NCI-H146 (cell line): ENCODE measurements at regions not wholly inside any gene's neighbourhood (a gene's known extent, or its start where the extent isn't known, plus 50 kb on each side); places are given as distances from the start of the nearest gene placed in this dataset.

Source experiments
- DNase-seq: peaks from one replicate; lab custom pipeline; 2025; lab: John Stamatoyannopoulos, UW

DNA sequence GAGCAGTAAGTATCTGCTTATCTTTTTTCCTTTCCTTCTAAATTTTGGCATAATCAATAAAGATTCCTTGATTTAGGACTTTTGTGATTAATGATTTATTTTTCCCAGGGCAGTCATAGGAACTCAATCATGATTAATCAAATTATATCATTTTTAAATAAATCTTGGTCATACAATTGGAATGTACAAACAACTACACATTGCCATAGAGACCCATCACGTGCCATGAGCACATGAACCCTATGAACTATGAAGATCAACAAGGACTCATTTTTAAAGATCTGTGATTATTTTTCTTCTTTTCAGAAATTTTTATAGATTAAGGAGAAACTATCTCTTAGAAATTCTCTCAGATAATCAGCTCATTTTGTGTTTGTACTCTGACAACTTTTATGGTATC is 622.4 kb downstream of the BCKDHB start:
- DNase-seq = no peak

DNA sequence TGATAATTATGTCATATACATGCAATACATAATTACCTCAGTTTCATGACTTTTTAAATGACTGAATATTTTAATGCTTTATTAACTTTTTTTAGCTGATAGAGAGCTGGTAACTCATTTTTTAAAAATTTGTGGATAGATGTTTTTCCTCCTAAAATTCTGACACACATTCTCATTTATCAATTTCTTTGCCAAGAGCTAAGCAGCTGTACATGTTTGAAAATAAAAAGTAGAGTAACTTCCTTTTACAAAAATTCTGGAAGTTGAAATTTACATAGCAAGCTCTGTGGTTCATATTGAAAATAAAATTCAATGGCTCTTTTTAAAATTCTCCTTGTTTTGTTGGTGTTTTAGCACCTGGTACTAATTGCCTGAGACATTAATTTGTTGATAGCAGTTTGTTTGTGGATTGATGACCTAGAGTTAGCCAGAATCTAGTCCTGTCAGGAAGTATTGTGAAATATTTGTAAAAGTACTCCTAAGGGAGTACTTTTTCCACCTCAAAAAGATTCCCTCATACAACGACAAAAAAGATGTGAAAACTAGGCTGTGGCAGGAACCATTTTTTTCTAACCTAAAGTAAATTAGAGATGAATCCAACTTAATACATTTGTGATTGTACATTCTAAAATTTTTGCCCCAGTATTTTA is 621.8 kb downstream of the BCKDHB start:
- DNase-seq = no peak

DNA sequence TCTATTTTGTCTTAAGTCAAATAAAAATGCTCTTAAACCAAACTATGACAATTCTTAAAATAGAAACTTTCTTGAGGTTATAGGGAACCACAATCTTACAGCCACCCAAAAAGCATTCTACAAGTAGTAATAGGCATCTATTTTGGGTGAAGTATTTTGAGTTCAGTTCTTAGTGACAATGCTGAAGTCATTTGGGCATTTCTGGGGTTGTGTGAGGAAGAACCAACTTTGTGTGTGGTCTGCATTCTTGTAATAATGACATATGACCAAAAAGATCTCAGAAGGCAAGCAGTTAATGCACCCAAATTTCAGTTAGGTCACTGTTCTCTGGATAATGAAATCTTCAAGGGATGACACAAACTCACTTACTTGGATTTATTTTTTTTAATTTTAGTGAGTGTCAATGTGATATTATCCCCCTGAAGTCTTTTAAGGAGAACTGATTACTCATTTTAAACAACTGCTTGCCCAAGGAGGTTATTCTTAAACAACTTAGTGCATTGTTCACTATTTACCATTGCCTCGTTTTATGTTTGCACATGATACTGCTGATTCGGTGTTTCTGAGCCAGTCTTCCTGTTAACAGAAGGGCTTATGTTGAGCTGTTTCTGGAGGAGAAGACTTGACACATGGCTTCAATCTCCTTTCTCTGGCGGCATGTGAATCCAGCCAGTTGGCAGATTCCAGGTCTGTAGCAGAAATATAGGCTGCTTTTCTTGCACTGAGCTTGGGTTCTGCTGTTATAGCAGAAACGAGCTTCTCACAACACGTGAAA is 618.9 kb downstream of the BCKDHB start:
- DNase-seq = no peak

DNA sequence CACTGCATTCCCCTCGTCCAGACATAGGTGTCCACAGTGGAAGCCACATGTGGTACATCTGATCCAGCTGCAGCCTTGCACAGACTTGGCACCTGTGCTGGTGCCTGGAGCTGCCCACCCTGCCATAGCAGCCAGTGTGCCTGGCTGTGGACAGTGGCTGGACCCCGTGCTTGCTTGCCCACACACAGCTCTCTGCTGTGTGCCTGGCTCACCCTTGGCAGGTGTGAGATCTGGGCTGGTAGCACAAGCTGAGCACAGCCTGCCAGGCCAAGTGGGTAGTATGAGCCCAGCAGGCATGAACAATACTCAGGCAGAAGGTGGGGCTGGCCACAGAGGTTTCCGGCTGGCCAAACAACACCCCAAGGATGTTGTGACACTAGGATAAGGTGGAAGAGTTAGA is 614.4 kb downstream of the BCKDHB start:
- no peak for DNase-seq

DNA sequence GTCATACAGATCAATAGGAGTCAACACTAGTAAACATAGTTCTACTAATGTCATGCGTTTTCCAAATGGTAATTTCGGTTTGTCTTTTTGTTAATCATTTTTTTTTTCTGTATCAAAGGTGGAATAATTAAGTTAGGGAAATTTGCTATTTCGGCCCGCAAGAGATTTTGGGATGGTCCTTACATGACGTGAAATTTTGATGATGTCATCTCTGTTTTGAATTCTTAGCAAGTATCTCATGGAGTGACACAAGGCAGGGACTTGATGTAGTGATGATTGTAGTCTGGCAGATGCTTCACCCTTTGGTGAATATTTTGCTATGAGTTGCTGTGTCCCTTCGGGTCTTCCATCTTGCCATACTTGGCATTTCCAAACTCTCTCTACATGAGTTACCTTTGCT is 608.0 kb downstream of the BCKDHB start:
- DNase-seq = no peak

DNA sequence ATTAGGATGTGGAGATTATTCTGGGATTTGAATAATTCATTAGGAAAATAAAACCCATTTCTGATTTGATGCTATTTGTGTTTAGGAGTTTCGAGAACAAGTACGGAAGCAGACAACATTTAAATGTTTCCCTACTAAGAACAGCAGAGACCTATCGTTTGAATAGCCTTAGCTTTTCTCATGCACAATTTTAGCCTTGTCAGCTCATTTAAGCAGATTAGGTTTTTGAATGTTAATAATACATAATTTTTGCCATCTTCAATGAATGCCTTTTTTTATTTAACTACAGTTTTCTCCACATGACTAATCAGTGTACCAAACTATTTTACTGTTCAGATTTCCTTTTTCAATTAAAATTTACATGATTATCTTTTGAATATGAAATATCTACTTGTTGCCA is 592.0 kb downstream of the BCKDHB start:
- no peak for DNase-seq

DNA sequence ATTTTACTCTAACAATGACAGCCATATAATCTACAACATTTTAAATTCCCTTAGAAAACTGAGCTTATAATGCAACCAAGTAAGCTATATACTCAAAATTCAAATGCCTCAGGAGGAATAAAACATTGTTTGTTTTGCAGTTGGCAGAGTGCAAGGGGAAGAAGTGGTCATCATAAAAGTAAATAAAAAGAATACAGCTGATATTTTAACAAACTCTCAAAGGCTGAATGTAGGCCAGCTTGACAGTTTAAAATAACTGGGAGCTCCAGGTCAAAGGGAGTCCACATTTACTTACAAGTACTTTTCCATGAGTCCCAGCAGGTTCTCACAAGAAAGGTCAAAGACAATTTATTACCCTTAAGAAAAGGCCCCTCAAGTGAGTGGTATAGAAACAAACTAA is 589.8 kb downstream of the BCKDHB start:
- no peak for DNase-seq

DNA sequence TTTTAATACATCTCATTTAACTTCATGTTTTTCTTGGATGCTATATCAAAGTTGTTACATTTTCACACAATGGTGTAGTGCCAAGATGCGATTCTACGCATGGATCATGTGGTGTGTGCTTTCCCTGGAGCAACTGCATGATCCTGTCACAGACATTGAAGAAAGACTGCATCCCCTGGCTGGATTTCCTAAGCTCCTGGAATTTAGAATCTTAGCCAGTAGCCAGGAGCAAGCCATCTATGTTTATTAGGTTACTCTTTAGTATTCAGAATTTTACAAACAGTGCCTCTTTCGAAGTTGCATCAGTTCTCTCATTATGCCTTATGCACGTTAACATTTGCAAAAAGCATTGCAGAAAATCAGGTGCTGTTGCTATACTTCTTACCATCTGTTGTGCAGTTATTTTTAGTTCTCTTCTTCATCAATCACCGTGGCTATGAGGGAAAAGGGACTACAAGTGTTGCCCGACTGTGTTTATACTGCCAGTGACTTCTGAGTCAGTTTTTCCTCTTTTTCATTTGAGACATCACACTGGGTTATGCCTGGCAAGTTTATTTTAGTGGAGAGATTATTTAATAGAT is 584.2 kb downstream of the BCKDHB start:
- DNase-seq = no peak

DNA sequence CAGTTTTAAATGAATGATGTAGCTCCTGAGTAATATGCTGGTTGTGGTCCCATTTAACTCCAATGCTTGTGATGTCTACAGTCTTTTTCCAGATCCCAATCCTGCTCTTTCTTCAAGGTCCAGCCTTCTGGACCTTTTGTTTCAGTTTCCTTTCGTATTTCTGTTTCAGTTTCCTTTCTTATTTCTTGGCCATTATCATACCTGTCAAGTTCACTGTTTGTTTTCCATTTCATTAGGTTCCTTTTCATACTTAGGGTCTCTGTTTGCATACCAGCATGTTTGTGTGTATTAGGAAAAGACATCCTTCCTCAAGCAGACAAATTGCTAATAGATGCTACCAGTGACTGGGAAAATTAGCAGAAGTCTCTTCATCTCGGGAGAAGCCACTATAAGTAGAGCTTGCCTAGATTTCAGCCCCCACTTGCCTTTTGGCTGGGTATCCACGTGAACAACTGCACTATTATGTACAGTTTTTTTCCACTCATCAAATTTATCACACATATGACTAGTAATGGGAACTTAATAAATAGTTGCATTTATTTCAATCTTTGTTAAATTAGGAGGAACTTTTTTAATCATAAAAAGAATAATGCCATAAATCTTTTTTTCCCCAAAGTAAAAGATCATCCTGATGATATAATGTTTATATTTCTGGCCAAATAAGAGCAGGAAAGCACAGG is 583.4 kb downstream of the BCKDHB start:
- no peak for DNase-seq

DNA sequence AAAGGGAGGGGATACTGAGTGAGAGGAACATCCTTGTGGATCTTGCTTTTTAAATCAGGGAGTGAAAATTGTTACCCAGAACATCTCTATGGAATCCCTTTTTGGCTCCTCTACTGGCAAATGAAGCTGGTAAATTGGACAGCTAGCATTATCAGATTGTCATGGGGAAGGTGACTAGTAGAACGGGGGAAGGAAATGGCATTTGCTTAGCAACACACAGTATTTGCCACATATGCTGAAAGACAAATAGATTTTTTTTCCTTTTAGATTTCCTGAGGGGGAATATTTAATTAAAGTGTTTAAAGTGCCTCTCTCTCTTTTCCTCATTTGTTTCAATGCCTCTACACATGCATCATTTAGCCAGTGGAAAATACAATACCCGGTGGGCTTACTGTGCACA is 573.5 kb downstream of the BCKDHB start:
- no peak for DNase-seq

DNA sequence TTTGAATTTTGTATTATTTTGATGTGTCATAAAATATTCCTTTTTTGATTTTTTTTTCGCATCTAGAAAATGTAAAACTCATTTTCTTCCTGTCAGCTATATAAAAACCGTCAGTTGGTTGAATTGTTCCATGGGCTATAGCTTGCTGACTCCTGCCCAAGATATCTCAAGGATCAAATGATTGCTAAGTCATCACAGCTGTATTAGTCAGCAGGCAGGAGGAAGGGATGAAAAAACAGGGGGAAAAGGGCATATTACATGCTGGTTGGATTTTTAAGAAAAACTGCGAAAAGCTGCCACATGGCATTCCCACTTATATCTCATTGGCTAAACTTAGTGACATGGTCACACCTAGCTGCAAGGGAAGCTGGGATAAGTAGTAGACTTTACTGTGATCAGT is 569.9 kb downstream of the BCKDHB start:
- DNase-seq = no peak

DNA sequence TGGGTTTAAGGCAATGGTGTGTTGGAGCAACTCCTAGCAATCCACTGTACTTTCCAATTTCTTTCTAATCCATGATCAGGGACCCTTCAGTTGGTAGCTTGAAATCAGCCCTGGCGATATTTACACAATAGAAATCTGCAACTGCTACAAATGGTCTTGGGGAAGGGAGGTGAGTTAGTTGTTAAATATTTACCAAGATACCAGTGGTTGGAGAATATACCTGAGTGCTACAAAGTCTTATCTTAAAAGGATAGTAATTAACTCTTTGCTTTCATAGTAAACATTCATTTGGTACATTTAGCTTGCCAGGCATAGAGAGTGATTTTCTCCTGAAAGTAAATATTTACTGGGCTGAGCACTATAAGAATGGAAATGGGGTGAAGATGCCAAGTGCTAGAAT is 568.2 kb downstream of the BCKDHB start:
- no peak for DNase-seq

DNA sequence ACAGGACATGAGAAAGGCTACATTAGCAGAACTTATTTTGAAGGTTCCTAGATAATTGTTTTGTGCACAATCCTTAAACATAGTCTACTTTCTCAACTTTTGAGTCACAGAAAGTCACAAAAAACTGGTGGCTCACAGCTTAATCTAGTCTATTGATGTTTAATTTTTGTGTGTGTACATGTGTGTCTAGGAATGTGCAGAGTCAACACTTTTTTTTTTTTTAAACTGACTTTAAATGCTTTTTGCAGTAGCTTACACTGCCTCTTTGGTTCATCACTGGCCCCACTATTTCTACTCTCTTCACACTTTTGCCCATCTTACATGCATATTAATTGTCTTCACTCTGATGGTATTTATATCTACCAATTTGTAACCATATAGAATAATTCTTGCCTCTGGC is 566.9 kb downstream of the BCKDHB start:
- no peak for DNase-seq

DNA sequence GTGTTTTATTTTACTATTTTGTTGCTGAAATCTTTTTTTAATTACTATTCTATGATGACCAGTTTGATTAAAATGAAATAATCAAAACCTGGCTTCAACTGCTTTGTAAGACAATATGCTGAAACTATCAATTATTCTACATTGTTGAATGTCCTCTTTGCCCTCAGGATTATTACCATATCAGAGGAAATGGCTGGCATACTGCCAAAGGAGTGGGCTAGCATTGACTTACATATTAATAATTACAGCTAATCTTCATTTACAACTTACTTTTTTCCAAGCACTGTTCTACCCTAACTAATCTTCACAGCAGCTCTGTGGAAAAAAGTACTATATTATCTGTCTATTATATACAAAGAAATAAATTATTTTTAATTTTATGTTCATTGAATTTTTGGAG is 560.5 kb downstream of the BCKDHB start:
- DNase-seq = no peak

DNA sequence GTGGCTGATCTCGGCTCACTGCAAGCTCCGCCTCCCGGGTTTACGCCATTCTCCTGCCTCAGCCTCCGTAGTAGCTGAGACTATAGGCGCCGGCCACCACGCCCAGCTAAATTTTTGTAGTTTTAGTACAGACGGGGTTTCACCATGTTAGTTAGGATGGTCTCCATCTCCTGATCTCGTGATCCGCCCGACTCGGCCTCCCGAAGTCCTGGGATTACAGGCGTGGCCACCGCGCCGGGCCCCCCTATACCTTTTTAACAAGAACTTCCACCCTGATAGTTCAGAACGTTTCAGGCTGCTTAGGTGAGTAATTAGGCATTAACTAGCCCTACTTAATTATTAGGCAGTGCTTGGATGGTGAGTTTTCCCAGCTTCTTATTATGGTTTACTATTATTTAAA is 552.5 kb downstream of the BCKDHB start:
- DNase-seq = no peak

DNA sequence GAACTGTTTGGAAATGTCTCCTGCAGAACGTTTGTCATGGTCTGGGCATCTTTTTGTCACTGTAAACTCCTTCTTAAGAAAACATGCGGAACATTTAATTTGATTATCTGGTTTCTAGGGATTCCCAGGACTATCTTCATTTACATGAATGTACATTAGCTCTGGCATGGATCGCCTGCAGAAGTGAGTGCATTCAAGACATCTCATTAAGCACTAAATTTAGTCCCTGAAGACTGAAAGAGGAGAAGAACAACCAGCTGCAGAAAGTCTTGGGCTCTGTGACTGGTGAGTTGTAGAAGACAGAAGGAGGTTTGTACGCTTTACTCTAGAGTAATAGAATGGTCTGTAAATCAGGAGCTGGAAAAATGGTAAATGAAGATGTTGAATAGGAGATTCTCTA is 540.7 kb downstream of the BCKDHB start:
- no peak for DNase-seq

DNA sequence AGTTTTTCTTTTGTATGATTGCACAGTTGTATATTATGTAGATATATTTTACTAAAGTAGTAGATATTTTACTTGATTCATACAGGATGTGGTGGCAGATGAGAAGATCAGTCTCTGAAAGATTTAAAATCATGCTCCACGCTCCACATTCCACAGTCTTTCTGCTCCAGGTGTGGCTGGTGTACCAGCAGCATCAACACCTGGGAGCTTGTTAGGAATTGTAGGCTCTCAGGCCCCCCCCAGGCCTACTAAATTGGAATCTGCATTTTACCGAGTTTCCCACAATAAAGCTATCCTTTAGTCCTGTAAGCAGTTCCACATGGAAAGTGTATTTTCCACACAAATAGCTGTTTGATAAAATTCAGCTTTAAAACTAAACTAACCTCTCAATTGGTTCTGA is 537.4 kb downstream of the BCKDHB start:
- DNase-seq = no peak

DNA sequence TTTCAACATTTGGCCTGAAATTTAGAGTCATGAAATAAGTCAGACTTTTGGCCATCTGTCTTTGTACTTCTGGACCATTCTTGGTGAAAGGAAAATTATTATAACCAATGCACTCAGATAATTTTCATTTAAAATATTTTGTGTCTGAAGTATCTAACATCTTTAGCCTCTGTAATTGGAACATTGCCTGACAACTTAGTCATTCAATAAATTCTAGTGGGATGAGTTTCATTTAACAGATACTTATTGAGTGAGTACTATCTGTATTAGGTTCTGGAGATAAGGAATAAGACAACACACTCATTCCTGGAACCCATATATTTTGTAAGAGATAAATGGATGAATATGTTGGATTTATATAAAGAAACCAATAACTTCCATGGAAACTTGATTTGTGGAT is 536.0 kb downstream of the BCKDHB start:
- DNase-seq = no peak

DNA sequence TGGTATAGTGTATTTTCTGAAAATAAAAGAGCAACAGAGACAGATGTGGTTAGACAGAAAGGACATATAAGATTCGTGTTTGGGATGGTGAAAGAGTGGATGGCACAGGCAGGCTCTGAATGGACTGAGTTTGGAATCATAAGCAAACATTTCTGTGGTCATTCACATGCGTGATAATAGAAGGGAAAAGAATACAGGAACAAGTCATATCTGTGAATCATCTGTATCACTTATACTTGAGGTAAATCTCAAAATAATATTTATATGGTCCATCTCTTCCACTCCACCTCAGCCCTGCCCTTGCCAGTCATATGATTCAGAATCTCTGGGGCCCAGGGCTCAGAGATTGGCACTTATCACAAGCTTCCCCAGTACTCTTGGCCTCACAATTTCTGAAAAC is 535.1 kb downstream of the BCKDHB start:
- no peak for DNase-seq

DNA sequence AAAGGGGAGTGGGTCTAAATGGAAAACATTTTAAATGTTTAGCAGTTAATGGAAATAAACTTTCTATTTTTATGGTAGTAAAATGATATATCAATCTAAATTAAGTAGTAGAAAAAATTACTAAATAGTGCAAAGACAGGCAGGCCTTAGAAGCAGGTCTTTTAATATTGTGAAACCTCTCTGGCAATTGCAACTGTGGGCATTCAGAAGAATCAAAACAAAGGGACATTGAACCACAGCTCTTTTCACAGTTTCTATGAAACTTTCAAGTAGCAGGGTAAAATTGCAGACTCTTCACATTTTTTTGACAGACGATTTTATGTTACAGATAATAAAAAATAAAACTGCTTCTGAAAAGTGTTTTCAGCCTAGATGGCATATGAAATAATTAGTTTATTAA is 533.7 kb downstream of the BCKDHB start:
- no peak for DNase-seq

DNA sequence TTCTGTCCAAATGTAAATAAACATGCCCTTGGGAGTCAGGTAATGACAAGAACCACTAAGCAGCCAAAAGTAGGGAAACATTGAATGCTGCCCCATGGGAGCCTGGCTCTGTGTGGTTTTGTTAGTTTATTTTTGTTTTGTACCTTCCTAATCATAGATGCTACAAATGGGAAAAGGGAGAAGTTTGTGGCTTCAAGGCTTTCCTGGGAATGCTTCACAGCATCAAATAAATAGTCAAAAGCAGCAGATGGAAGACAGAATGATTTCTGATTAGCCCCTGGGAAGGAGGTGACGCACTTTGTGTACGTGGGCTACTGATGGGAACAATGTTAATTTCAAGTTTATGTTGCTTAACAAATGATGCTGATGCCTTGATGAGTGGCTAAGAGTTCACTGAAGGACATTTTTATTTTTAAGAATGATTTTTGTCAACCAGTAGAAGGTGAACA is 532.7 kb downstream of the BCKDHB start:
- no peak for DNase-seq

DNA sequence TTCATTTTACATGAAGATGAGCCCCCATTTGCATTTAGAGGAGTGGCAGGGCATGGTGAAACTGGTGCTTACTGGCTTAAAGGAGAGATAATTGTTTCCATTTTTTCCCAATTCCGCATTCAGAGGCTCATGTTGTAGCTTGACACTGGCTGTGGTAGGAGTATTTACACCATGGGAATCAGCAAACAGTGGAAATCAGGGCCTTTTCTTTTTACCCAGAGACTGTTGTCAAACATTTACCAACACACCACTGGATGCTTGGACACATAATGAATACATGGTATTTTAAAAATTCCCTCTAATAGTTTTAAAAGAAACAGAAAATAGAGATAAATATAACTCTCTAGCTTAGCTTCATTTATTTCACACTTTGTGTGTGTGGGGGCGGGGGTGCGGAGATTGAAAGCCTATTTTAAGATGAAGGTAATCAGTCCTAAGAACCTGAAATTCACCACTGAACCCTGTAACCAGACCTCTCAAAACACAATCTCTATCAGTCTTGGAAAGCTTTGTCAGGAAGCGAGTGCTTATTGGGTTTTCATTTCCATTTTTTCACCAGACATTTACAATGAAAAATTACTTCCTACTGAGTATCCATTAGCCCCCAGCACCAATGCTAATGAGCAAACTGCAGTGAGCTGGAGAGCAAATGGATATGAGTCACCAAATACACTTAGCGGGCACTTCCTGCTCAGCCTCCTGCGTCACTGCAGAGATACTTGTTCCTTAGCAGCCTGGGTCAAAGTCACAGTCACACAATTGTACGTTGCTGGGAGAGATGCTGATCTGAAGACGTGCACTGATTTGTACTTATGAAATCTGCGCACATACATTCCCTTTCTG is 532.0 kb downstream of the BCKDHB start:
- DNase-seq = peak; percentile 19
